SK-N-MC (cell line): ENCODE measurements at regions not wholly inside any gene's neighbourhood (a gene's known extent, or its start where the extent isn't known, plus 50 kb on each side); places are given as distances from the start of the nearest gene placed in this dataset.

ENCODE experiments used
- DNase-seq: peaks from one replicate; pipeline ENCODE4 v3.0.0-alpha.2; 2011; ENCODE audit warnings: low read depth, low spot score
- H3K27ac ChIP-seq: fragments of 200-600 bp; sonication (generic); 2 replicates; pipeline ENCODE4 v1.5.1; 2016; ENCODE audit warnings: mixed run types
- H3K36me3 ChIP-seq: fragments of 200-600 bp; sonication (generic); 2 replicates; pipeline ENCODE4 v1.6.1; 2017; ENCODE audit warnings: antibody characterized with exemption, low read length, mixed read lengths; ENCODE audit not compliant: insufficient read depth
- H3K4me3 ChIP-seq: fragments of 200-600 bp; sonication (generic); 2 replicates; pipeline ENCODE4 v1.5.1; 2016
- H3K9ac ChIP-seq: fragments of 200-600 bp; sonication (generic); 2 replicates; pipeline ENCODE4 v1.8.0; 2017; ENCODE audit warnings: mixed run types, mixed read lengths; ENCODE audit not compliant: insufficient read length
- H3K9me3 ChIP-seq: fragments of 200-600 bp; sonication (generic); 2 replicates; pipeline ENCODE4 v1.6.1; 2017; ENCODE audit warnings: low read depth, mild to moderate bottlenecking, antibody characterized with exemption, low read length, moderate library complexity, mixed read lengths
- EZH2 ChIP-seq: fragments of 200-600 bp; sonication (generic); IDR thresholded peaks from one replicate; pipeline ENCODE4 v1.6.1; 2017; ENCODE audit warnings: antibody characterized with exemption
- FOXP2 ChIP-seq: optimal IDR thresholded peaks from 2 replicates; pipeline ENCODE3; 2011; ENCODE audit warnings: mild to moderate bottlenecking, moderate library complexity; ENCODE audit not compliant: insufficient read depth; ENCODE audit errors: extremely low read length, control extremely low read depth
- POLR2AphosphoS5 ChIP-seq: IDR thresholded peaks from 2 replicates; pipeline ENCODE4 v1.6.1; 2012; ENCODE audit warnings: mild to moderate bottlenecking, low read depth, low read length, borderline replicate concordance

GRCh38 chr5:23332650-23333251, 174.7 kb upstream of the PRDM9 start:
- DNase-seq: no peak
- Histone ChIP-seq H3K4me3 (no peak overlapping the region), H3K27ac (no peak overlapping the region), H3K36me3 (no peaks in the 10 kb centered on the region), H3K9ac (no peak overlapping the region), H3K9me3 (no peaks in the 10 kb centered on the region)
- TF ChIP-seq FOXP2 (no peak), EZH2 (no peak), POLR2AphosphoS5 (no peak)

- Histone ChIP-seq H3K27ac (no peak overlapping the region), H3K36me3 (no peaks in the 10 kb centered on the region), H3K9me3 (no peaks in the 10 kb centered on the region), H3K9ac (no peak overlapping the region), H3K4me3 (no peak overlapping the region)
- no peak for DNase-seq
- TF ChIP-seq FOXP2 (no peak), POLR2AphosphoS5 (no peak), EZH2 (no peak)
Measured at GRCh38 chr5:23330726-23331125, 176.7 kb upstream of the PRDM9 start.

- no peaks in the 10 kb centered on the region for H3K36me3 ChIP-seq
- H3K9ac ChIP-seq: no peak overlapping the region
- TF ChIP-seq FOXP2 (no peak), POLR2AphosphoS5 (no peak), EZH2 (no peak)
- no peak for DNase-seq
- peak overlapping the region; percentile 34; the same call in 1 of the 2 replicates for H3K27ac ChIP-seq
- H3K4me3 ChIP-seq: peak overlapping the region; percentile 23; the same call in 1 of the 2 replicates
- no peaks in the 10 kb centered on the region for H3K9me3 ChIP-seq
Measured at GRCh38 chr5:23319901-23320300, 187.5 kb upstream of the PRDM9 start.

- Histone ChIP-seq H3K9me3 (no peaks in the 10 kb centered on the region), H3K36me3 (no peaks in the 10 kb centered on the region), H3K9ac (no peak overlapping the region), H3K27ac (no peak overlapping the region), H3K4me3 (no peak overlapping the region)
- no peak for DNase-seq
- TF ChIP-seq POLR2AphosphoS5: no peak
- no peak for TF ChIP-seq FOXP2
- no peak for TF ChIP-seq EZH2
Measured at GRCh38 chr5:23318960-23319359, 188.4 kb upstream of the PRDM9 start.

- Histone ChIP-seq H3K4me3 (no peak overlapping the region), H3K27ac (no peak overlapping the region), H3K9ac (no peak overlapping the region), H3K36me3 (no peaks in the 10 kb centered on the region), H3K9me3 (0 out of 2 replicates have a peak, but pooled peaks cover 2% of the 10 kb centered on the region)
- no peak for TF ChIP-seq EZH2
- TF ChIP-seq FOXP2: no peak
- TF ChIP-seq POLR2AphosphoS5: no peak
- DNase-seq: no peak
Measured at GRCh38 chr5:23318166-23318565, 189.2 kb upstream of the PRDM9 start.

- H3K36me3 ChIP-seq: no peaks in the 10 kb centered on the region
- no peak overlapping the region for H3K9ac ChIP-seq
- H3K27ac ChIP-seq: peak overlapping the region; percentile 90
- DNase-seq: peak; percentile 86
- peak overlapping the region; percentile 49 for H3K4me3 ChIP-seq
- H3K9me3 ChIP-seq: 0 out of 2 replicates have a peak, but pooled peaks cover 3% of the 10 kb centered on the region
- TF ChIP-seq POLR2AphosphoS5: peak; percentile 50; the same call in 1 of the 2 replicates
- no peak for TF ChIP-seq EZH2
Measured at GRCh38 chr5:23316060-23316591, 191.3 kb upstream of the PRDM9 start.

GRCh38 chr5:23314827-23315226, 192.6 kb upstream of the PRDM9 start:
- Histone ChIP-seq H3K9ac (no peak overlapping the region), H3K9me3 (0 out of 2 replicates have a peak, but pooled peaks cover 3% of the 10 kb centered on the region), H3K36me3 (no peaks in the 10 kb centered on the region), H3K4me3 (no peak overlapping the region), H3K27ac (no peak overlapping the region)
- TF ChIP-seq FOXP2 (no peak), POLR2AphosphoS5 (no peak), EZH2 (no peak)
- DNase-seq: no peak

GRCh38 chr5:23305055-23305454, 202.4 kb upstream of the PRDM9 start:
- Histone ChIP-seq H3K27ac (no peak overlapping the region), H3K36me3 (no peaks in the 10 kb centered on the region), H3K9me3 (no peaks in the 10 kb centered on the region), H3K4me3 (no peak overlapping the region), H3K9ac (no peak overlapping the region)
- TF ChIP-seq FOXP2 (no peak), POLR2AphosphoS5 (no peak), EZH2 (no peak)
- no peak for DNase-seq
